Panc1 (cell line): ENCODE measurements at regions not wholly inside any gene's neighbourhood (a gene's known extent, or its start where the extent isn't known, plus 50 kb on each side); places are given as distances from the start of the nearest gene placed in this dataset.

ENCODE experiments used
- ATAC-seq: fragments of 200-7000 bp; cut with Tn5 transposase; 2 replicates; pipeline ENCODE4 v1.9.1; 2020; ENCODE audit warnings: mild to moderate bottlenecking, moderate library complexity
- BruUV-seq: library from RNA; stranded (reverse); fragments of 400-500 nt; replicated peaks from 2 replicates; lab custom pipeline; 2021; lab: Mats Ljungman, UMichigan
- CTCF ChIA-PET: fragments of 300-600 bp; sonication (Branson Sonifier 250); formaldehyde crosslinking; loops from one replicate; lab custom pipeline; 2022; ENCODE audit warnings: antibody characterized with exemption; lab: Charles Lee
- POLR2A ChIA-PET: fragments of 300-600 bp; sonication (Branson Sonifier 250); formaldehyde crosslinking; loops from one replicate; lab custom pipeline; 2022; ENCODE audit warnings: antibody characterized with exemption; lab: Charles Lee
- DNase-seq: peaks from one replicate; pipeline ENCODE4 v3.0.0-alpha.2; 2010; ENCODE audit warnings: low read depth, low spot score
- H3K27ac ChIP-seq: 2 replicates; pipeline ENCODE4 v1.5.1; 2011; ENCODE audit warnings: mild to moderate bottlenecking, low read length, inconsistent platforms
- H3K27me3 ChIP-seq: fragments of 200-500 bp; sonication (Bioruptor generic); 2 replicates; pipeline ENCODE4 v1.6.0; 2014; ENCODE audit warnings: low read length, inconsistent platforms; ENCODE audit not compliant: control insufficient read depth, insufficient read depth
- H3K36me3 ChIP-seq: fragments of 200-500 bp; sonication (Bioruptor generic); 2 replicates; pipeline ENCODE4 v1.5.1; 2014; ENCODE audit warnings: inconsistent platforms, mild to moderate bottlenecking, low read length, moderate library complexity; ENCODE audit not compliant: control insufficient read depth, insufficient read depth
- H3K4me1 ChIP-seq: 2 replicates; pipeline ENCODE4 v1.5.1; 2011; ENCODE audit warnings: inconsistent platforms, mild to moderate bottlenecking, low read length, moderate library complexity; ENCODE audit not compliant: control insufficient read depth, insufficient read depth
- H3K4me3 ChIP-seq, 2 experiments: 2 replicates each; pipeline ENCODE4 v1.5.1; 2011 to 2012; ENCODE audit warnings: low read depth in 2 of 2, low read length in 2 of 2, mild to moderate bottlenecking in 2 of 2, inconsistent platforms in 1 of 2, moderate library complexity in 1 of 2
- H3K9me3 ChIP-seq: fragments of 200-500 bp; sonication (Bioruptor generic); 2 replicates; pipeline ENCODE4 v1.5.1; 2014; ENCODE audit warnings: low read depth, mild to moderate bottlenecking, inconsistent platforms, low read length, moderate library complexity; ENCODE audit not compliant: control insufficient read depth, insufficient read depth
- POLR2AphosphoS5 ChIP-seq: IDR thresholded peaks from 2 replicates; pipeline ENCODE4 v1.6.1; 2012; ENCODE audit warnings: mild to moderate bottlenecking, low read depth, low read length, moderate library complexity
- REST ChIP-seq, 2 experiments: IDR thresholded peaks; 2 replicates each; pipeline ENCODE4 v1.6.1; 2011 to 2012; ENCODE audit warnings: low read depth in 2 of 2, control low read depth in 1 of 2, low read length in 1 of 2, mild to moderate bottlenecking in 1 of 2, moderate library complexity in 1 of 2; ENCODE audit not compliant: insufficient read depth in 1 of 2
- SIN3A ChIP-seq: IDR thresholded peaks from 2 replicates; pipeline ENCODE4 v1.6.1; 2012; ENCODE audit warnings: low read depth, mild to moderate bottlenecking, low read length, moderate library complexity, borderline replicate concordance; ENCODE audit not compliant: insufficient read depth
- TCF7L2 ChIP-seq: IDR thresholded peaks from 2 replicates; pipeline ENCODE4 v1.6.1; 2011; ENCODE audit warnings: mild to moderate bottlenecking, low read depth, low read length, inconsistent platforms
- in situ Hi-C: cut with HindIII; loops from 2 replicates; pipeline ENCODE4 v1.10.0; 2016; ENCODE audit warnings: low sequenced_read_pairs, low pct_unique_long_range_greater_than_20kb
- intact Hi-C: fragments of 100-400 bp; cut with micrococcal nuclease; formaldehyde crosslinking; loops from one replicate; pipeline ENCODE4 v1.10.0; 2022; ENCODE audit not compliant: unreplicated experiment
- TF ChIP-seq, protein P1 (sequence below): fragments of 450-650 bp; IDR thresholded peaks from 2 replicates; pipeline ENCODE4 v1.5.1; 2017; ENCODE audit warnings: mild to moderate bottlenecking

DNA sequence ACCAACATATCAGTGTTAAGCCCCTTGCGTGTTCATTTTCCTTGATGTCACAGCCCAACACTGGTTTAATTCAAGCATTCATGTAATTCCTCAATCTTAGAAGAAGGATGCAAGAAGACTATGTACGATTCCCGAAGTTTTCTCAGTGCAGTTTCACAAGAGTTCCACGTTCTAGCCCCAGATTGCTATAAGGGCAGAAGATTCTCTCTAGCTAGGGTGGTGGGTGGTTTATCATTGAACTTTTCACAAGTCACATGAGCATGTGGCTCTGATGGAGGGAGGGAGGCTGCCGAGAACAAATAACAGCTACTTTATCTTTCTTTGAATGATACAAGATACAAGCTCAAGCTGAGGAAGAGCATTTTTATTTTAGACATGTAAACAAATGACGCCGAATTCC is 71.9 kb upstream of the NHSL1 start:
- no peak overlapping the region for H3K27ac ChIP-seq
- intact Hi-C loops (no loop called here), in situ Hi-C loops (no loop called here)
- no peaks in the 10 kb centered on the region for H3K36me3 ChIP-seq
- peaks cover 15% of the 10 kb centered on the region; the same call in 1 of the 2 replicates for H3K4me1 ChIP-seq
- DNase-seq (no peak), ATAC-seq (no peak)
- H3K9me3 ChIP-seq: no peaks in the 10 kb centered on the region
- H3K27me3 ChIP-seq: no peaks in the 10 kb centered on the region
- no peak for TF ChIP-seq TCF7L2
- no peak for TF ChIP-seq SIN3A
- TF ChIP-seq, protein P1, sequence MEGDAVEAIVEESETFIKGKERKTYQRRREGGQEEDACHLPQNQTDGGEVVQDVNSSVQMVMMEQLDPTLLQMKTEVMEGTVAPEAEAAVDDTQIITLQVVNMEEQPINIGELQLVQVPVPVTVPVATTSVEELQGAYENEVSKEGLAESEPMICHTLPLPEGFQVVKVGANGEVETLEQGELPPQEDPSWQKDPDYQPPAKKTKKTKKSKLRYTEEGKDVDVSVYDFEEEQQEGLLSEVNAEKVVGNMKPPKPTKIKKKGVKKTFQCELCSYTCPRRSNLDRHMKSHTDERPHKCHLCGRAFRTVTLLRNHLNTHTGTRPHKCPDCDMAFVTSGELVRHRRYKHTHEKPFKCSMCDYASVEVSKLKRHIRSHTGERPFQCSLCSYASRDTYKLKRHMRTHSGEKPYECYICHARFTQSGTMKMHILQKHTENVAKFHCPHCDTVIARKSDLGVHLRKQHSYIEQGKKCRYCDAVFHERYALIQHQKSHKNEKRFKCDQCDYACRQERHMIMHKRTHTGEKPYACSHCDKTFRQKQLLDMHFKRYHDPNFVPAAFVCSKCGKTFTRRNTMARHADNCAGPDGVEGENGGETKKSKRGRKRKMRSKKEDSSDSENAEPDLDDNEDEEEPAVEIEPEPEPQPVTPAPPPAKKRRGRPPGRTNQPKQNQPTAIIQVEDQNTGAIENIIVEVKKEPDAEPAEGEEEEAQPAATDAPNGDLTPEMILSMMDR: no peak
- TF ChIP-seq REST (IDR thresholded peaks at IDR 0.05; ENCODE audit: insufficient read depth in 1 of 2, low read depth in 2 of 2, low read length in 1 of 2): no peak
- TF ChIP-seq POLR2AphosphoS5: no peak
- no peak overlapping the region for H3K4me3 ChIP-seq
- POLR2A ChIA-PET: no interaction called here
- BruUV-seq: no TSS peak
- CTCF ChIA-PET: no interaction called here

- intact Hi-C loops (no loop called here), in situ Hi-C loops (no loop called here)
- TF ChIP-seq SIN3A (no peak), REST (IDR thresholded peaks at IDR 0.05; ENCODE audit: insufficient read depth in 1 of 2, low read depth in 2 of 2, low read length in 1 of 2) (no peak), TCF7L2 (no peak), POLR2AphosphoS5 (no peak)
- TF ChIP-seq, protein P1: no peak
- Histone ChIP-seq H3K27me3 (no peaks in the 10 kb centered on the region), H3K4me3 (peak overlapping the region in 1 of 2 experiments; percentile 35; a peak in 3 of 4 replicates), H3K27ac (no peak overlapping the region), H3K36me3 (no peaks in the 10 kb centered on the region), H3K4me1 (peaks cover 15% of the 10 kb centered on the region; the same call in 1 of the 2 replicates), H3K9me3 (no peaks in the 10 kb centered on the region)
- no TSS peak for BruUV-seq
- ChIA-PET CTCF (no interaction called here), POLR2A (no interaction called here)
- ATAC-seq (no peak), DNase-seq (no peak)
These were observed 72.4 kb upstream of the NHSL1 start for GRCh38 chr6:138571585-138572166.
